Ishikawa (cell line): ENCODE measurements at regions not wholly inside any gene's neighbourhood (a gene's known extent, or its start where the extent isn't known, plus 50 kb on each side); places are given as distances from the start of the nearest gene placed in this dataset.

ENCODE experiments used
- CEBPB ChIP-seq: IDR thresholded peaks from 2 replicates; pipeline ENCODE4 v1.6.1; 2012
- CREB1 ChIP-seq: IDR thresholded peaks from 2 replicates; pipeline ENCODE4 v1.6.1; 2012; ENCODE audit warnings: low read depth
- EGR1 ChIP-seq: IDR thresholded peaks from 2 replicates; pipeline ENCODE4 v1.6.1; 2012
- EP300 ChIP-seq: IDR thresholded peaks from 2 replicates; pipeline ENCODE4 v1.6.1; 2012; ENCODE audit warnings: borderline replicate concordance
- FOXM1 ChIP-seq: IDR thresholded peaks from 2 replicates; pipeline ENCODE4 v1.6.1; 2012; ENCODE audit warnings: low read depth, borderline replicate concordance
- MAX ChIP-seq: IDR thresholded peaks from 2 replicates; pipeline ENCODE4 v1.6.1; 2012
- NFIC ChIP-seq: IDR thresholded peaks from 2 replicates; pipeline ENCODE4 v1.6.1; 2012
- RAD21 ChIP-seq: IDR thresholded peaks from 2 replicates; pipeline ENCODE4 v1.6.1; 2012; ENCODE audit warnings: low read depth
- REST ChIP-seq: IDR thresholded peaks from 2 replicates; pipeline ENCODE4 v1.6.1; 2012; ENCODE audit warnings: low read depth, mild to moderate bottlenecking
- TAF1 ChIP-seq: IDR thresholded peaks from 2 replicates; pipeline ENCODE4 v1.6.1; 2012; ENCODE audit warnings: low read depth, mild to moderate bottlenecking
- TCF12 ChIP-seq: IDR thresholded peaks from 2 replicates; pipeline ENCODE4 v1.6.1; 2012; ENCODE audit warnings: low read depth
- TEAD4 ChIP-seq: IDR thresholded peaks from 2 replicates; pipeline ENCODE4 v1.6.1; 2012
- YY1 ChIP-seq: IDR thresholded peaks from 2 replicates; pipeline ENCODE4 v1.6.1; 2012; ENCODE audit warnings: low read depth
- ZBTB7A ChIP-seq: IDR thresholded peaks from 2 replicates; pipeline ENCODE4 v1.6.1; 2012; ENCODE audit warnings: low read depth
- TF ChIP-seq, protein P1 (sequence below): IDR thresholded peaks from 2 replicates; pipeline ENCODE4 v1.6.1; 2012

- TF ChIP-seq ZBTB7A (no peak), NFIC (no peak), TEAD4 (no peak), TAF1 (no peak), EP300 (no peak)
- TF ChIP-seq, protein P1, sequence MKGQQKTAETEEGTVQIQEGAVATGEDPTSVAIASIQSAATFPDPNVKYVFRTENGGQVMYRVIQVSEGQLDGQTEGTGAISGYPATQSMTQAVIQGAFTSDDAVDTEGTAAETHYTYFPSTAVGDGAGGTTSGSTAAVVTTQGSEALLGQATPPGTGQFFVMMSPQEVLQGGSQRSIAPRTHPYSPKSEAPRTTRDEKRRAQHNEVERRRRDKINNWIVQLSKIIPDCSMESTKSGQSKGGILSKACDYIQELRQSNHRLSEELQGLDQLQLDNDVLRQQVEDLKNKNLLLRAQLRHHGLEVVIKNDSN = no peak
Measured at GRCh38 chr3:118541796-118542195, 492.9 kb downstream of the IGSF11 start.

GRCh38 chr3:118543832-118544231 lies 490.8 kb downstream of the IGSF11 start:
- TF ChIP-seq TAF1 (no peak), CEBPB (no peak), CREB1 (no peak), ZBTB7A (no peak), EP300 (no peak), TCF12 (no peak), RAD21 (no peak), FOXM1 (no peak), MAX (no peak), NFIC (no peak), REST (no peak), TEAD4 (no peak), EGR1 (no peak), YY1 (no peak)
- TF ChIP-seq, protein P1 = no peak

DNA sequence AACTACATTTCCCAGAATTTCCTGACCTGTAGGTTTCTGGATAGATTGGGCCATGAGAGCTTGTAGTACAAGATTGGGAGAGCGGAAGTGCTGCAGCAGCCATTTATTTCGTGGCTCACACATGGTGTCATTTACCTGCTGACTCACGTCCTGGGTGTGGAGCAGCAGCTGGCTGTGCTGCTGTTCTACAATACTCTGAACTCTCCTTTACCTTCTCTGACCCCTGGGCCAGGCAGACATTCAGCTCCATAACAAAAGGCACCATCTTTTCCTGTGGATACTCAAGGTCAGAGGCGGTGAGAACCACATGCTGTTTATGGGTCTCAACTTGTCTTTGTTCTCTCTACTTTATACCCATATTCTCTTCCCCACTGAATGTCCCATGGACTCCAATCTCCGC lies 490.2 kb downstream of the IGSF11 start:
- TF ChIP-seq RAD21 = no peak
- no peak for TF ChIP-seq YY1
- no peak for TF ChIP-seq CREB1
- TF ChIP-seq FOXM1 = no peak
- no peak for TF ChIP-seq TAF1
- no peak for TF ChIP-seq TCF12
- no peak for TF ChIP-seq MAX
- no peak for TF ChIP-seq TEAD4
- TF ChIP-seq CEBPB = no peak
- TF ChIP-seq EGR1 = no peak
- TF ChIP-seq, protein P1 = no peak
- TF ChIP-seq ZBTB7A = no peak
- no peak for TF ChIP-seq NFIC
- no peak for TF ChIP-seq REST
- TF ChIP-seq EP300 = no peak

DNA sequence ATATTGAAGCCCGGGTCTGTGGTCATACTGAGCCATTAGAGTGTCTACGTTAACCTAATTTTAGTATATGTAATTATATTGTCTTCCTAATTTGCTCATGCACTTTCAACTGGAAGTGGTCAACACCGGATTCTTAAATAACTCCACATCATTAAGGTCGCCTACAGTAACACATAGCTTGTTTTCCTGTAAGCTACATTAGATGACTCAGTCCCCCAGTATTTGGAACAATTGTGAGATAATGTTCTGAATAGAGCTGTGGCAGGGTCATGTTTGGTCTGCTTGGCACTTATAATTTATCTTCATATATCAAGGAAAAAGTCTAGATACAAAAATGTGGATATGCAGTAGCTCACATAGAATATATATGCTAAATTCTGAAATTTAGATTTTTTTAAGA lies 486.2 kb downstream of the IGSF11 start:
- no peak for TF ChIP-seq EP300
- TF ChIP-seq TEAD4 = no peak

- TF ChIP-seq TEAD4 = no peak
Measured at GRCh38 chr3:118550122-118550521, 484.5 kb downstream of the IGSF11 start.

- TF ChIP-seq REST = no peak
- no peak for TF ChIP-seq EGR1
- no peak for TF ChIP-seq RAD21
- no peak for TF ChIP-seq ZBTB7A
- TF ChIP-seq, protein P1 = no peak
- no peak for TF ChIP-seq EP300
- no peak for TF ChIP-seq MAX
- no peak for TF ChIP-seq TEAD4
- TF ChIP-seq TAF1 = no peak
- TF ChIP-seq TCF12 = no peak
- no peak for TF ChIP-seq FOXM1
- no peak for TF ChIP-seq NFIC
- no peak for TF ChIP-seq CEBPB
- no peak for TF ChIP-seq YY1
- no peak for TF ChIP-seq CREB1
Measured at GRCh38 chr3:118550556-118550955, 484.1 kb downstream of the IGSF11 start.
